GM11168 (cell line): ENCODE measurements at regions not wholly inside any gene's neighbourhood (a gene's known extent, or its start where the extent isn't known, plus 50 kb on each side); places are given as distances from the start of the nearest gene placed in this dataset.
"Not testable (repeated sequence)": the region's sequence is repeated elsewhere in the genome, so short reads cannot be mapped to it uniquely, and the experiment has no call there.

Source experiments
- in situ Hi-C: fragments of 300-500 bp; cut with MboI; formaldehyde crosslinking; loops from one replicate; pipeline ENCODE4 v1.12.0; 2022; ENCODE audit warnings: low sequenced_read_pairs; ENCODE audit not compliant: unreplicated experiment

DNA sequence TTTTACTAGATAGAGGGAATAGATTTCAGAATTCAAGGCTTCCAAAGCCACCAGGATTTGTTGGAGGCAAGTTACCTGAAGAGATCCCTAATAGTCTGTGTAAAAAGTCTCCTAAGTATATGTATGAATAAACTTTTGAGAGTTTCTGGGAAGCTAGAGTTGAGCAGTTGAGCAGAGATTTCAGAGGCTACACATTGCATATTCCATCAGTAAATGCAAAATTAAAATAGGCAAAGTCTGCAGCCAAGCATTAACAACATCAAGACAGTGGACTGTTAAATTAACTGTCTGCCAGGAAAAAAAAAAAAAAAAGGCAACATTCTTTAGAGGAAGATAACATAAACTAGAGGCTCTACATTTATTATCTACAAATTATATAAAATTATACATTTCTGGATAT, 420.4 kb upstream of the TMEFF2 start:
- in situ Hi-C loops = no loop called here

DNA sequence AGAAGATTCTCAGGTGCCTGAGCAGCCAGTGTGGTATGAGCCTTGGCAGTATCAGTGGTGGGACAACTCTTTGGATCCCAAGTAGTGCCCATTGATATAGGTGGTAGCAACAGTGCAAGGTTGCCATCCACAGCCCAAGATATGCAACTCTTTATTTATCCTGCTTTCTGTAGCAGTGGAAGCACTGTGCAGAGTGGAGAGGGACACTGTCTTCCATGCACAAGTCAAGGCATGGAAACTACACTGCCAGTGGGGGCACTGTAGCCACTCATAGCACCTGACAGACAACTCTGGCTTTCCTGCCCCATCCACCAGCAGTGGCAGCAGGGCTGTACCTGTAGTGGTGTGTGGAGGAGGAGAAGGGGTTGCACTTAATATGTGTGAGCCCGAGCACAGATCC, 409.6 kb upstream of the TMEFF2 start:
- in situ Hi-C loops = no loop called here

DNA sequence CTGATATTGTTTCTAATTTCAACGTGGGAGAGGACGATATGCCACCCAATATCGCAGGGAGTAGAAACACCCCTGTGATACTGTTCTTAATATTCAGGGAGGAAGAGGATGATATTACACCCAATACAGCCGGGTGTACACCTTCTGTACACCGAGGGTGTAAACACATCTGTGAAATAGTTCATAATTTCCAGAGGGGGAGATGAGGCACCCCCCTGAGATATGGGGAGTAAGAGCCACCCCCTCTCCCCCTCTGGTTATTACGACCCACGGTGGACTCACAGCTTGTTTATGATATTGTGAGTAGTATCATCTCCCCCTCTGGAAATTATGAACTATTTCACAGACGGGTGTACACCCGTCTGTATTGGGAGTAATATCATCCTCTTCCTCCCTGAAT, 403.9 kb upstream of the TMEFF2 start:
- in situ Hi-C loops = not testable (repeated sequence)

DNA sequence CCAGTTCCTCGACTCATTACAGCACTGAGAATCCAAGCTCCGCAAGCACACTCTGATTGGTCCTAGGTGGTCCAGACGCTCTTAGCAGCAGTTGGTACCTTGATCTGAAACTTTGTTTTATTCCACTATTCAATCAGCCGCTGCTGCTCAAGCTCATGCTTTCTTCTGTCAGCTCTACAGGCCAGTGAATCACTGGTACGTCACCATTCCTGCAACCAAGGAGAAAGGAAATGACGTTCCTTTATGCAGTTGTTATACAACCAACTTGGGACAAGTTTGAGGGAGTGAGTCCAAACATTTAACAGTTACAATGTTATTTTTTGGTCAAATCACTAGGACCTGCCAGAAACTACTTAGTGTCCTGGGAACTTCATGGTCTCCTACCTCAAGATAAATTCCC, 398.8 kb upstream of the TMEFF2 start:
- in situ Hi-C loops = no loop called here

DNA sequence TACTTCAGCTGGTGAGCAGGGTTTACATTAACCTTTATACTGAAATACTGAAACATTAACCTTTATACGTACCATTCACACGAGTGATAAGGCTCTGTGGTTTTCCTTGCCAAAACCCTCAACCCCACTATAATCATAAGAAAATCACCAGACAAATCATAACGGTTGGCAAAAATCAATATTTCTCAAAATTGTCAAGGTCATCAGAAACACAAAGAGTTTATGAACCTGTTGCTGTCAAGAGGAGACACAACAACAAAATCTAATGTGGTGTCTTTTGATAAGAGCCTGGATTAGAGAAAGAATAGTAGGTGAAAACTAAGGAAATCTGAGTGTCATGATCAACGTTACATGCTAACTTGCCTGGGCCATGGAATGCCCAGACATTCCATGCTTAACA, 396.9 kb upstream of the TMEFF2 start:
- in situ Hi-C loops = no loop called here

DNA sequence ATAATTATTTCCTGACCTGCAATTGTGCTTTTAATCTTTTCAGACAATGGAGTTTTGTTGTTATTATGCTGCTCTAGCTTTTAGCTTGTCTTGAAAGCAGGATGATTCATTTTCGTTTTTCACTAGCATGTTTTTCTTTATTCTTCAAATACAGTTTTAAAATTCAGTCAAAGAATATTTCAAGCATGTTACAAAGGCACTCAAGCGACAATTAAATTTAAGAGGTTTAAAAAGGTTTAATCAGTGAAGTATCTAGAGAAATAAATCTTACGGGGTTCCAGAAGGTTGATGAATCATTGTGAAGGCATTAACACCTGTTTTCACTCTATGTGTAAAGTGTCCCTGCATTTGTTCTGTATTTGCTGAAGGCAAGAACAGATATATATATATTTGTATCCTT, 390.7 kb upstream of the TMEFF2 start:
- in situ Hi-C loops = no loop called here

DNA sequence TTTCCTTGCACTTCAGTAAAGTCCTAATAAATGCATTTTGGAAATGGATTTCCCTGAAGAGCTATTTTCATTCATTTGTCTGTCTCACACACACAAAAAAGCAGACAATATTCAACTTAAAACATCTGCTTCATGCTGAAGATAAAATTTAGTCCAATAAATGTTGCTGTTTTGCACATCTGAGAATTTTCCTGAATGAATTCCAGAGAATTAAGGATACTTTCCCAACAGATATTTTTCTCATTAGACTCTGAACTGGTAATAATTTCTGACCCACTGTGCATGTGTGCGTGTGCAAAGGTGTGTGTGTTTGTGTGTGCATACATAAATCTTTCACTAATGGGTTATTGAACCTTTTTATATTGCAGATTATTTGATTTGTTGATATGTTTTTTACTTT, 390.2 kb upstream of the TMEFF2 start:
- in situ Hi-C loops = no loop called here

DNA sequence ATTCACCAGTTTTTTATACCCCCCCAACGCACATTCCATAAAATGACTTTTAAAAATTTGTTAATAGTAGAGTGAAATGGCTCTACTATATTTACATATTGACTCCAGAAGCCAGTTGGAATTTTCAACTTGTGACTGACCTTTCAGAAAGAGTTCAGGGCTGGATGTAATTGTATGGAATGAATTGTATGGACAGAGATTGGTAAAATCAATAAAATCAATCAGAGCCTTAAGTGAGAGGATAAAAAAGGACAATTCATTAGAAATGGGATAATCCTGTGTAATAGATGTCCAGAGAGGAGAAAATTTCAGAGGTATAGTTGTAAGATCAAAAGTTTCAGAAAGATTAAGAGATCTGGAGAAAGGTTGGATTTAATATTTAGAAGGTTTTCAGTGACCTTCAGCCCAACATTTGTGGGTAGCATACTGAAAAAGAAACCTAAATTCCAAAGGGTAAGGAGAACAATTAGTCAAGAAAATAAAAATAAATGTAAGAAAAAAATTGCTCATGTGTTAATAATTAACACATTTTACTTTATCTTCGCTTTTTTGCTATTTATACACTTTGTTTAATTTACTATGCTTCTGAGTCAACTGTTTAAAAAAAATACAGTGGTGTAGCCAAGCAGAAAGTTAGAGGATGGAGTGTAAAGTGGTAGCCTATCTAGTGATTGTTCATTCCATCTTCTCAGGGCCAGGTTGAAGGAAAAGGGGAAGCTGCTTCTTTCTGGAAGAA, 385.4 kb upstream of the TMEFF2 start:
- in situ Hi-C loops = no loop called here

DNA sequence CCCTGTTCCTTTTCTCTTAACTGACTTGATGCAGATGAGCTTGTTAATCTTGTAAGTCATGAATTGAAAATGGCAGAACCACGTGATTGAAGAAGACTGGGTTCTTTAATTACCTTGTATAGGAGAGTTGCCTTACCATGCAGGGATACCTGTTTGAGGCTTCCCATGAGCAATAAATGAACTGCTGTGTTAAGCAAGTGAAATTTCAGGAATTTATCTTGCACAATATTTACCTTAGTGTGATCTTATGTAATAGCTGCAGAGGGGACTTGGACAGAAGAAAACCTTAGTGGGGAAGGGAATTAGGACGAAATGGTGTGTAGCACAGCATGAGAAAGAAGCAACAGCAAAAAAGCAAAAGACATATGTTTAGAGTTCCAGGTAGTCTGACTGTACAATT, 384.0 kb upstream of the TMEFF2 start:
- in situ Hi-C loops = no loop called here

DNA sequence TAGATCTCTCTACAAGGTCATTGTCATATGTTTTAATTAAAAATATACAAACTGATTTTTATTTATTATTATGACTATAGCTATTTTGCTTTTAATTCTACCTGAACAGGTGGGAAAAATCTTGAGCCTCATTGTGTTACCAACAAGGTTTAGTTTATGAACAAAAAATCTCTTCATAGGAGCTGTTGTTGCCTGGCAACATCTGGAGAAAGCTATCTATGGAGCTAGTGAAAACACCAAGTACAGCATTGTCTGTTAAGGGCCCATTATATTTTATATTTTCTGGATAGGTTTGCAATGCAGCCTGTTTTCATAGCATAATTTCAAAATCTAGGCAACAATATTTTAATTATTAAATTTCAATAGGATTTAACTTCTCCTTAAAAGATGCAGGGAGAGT, 383.0 kb upstream of the TMEFF2 start:
- in situ Hi-C loops = no loop called here

DNA sequence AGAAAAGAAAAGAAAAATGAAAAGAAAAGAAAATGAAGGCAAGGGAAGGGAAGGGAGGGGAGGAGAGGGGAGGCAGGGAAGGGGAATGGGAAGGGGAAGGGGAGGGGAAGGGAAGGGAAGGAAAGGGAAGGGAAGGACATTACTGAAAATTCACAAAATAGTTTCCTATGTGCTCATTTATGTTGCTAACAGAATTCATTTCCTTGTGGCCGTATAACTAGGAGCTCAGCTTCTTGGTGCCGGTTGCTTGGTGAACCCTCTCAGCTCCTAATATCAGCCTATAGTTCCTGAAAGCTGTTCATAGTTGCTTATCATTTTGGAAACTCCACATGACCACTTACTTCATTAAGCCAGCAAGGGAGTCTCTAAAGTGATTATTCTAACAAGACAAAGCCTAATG, 379.8 kb upstream of the TMEFF2 start:
- in situ Hi-C loops = no loop called here

DNA sequence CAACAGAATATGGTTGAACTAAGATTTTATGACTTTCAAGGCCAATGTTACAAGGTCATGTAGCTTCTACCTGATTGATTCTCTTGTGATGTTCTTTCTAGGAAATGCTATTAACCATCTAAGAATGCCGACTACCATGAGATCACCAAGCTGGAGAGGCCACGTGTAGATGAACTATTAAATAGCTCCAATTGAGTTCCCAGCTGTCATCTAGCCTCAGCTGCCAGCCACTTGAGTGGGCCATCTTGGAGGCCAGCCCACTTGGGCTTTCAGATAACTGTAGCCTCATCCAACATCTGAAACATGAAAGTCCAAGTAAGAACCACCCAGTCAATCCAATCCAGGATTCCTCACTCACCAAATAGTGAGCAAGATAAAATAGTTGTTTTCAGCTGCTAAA, 376.9 kb upstream of the TMEFF2 start:
- in situ Hi-C loops = no loop called here

DNA sequence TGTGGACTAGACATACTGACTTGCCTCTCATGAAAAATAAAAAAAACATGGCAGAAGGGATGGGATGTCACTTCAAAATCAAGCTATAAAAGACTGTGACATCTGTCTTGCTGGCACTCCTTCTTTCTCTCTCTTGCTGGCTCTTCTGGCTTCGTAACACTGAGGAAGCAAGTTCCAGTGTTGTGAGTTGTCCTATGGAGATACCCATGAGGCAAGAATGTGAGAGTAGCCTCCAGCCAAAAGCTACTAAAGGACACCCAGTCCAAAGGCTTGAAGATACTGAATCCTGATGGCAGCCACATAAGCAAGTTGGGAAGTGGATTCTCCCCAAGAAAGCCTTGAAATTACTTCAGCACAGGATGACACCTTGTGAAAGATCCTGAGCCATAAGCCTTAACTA, 376.1 kb upstream of the TMEFF2 start:
- in situ Hi-C loops = no loop called here

DNA sequence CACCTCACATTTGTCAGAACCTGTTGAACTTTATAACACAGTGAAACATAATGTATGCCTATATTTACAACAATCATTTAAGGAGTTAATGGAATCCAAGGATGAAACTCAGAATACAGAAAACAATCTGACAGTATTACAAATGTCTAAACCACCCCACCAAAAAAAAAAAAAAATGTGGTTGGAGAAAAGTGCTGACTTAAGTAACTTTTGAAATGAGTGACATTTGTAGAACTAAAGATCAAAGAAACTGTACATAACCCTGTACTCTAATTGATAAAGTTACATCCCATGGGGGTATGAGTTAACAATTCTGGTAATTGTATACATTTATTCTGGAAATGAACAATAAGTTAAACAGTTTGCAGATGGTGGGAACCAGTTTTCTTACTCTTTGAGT, 372.1 kb upstream of the TMEFF2 start:
- in situ Hi-C loops = no loop called here

DNA sequence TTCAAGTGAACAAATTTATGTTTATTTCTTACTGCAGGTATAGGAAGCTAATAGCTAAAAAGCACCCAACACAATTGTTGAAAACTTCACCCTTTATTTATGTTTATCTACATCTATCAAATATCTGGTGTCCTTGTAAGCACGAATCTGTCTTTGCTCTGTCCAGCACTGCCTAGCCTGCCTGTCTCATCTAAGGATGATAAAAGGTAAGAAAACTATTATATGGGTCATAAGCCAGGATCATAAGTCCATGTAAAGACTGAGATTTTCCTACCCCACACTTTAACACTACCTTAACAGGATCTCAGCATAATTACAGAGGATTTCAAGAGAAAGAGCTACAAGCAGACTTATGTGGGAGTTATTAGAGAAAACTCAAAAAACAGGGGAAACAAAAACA, 365.6 kb upstream of the TMEFF2 start:
- in situ Hi-C loops = no loop called here

DNA sequence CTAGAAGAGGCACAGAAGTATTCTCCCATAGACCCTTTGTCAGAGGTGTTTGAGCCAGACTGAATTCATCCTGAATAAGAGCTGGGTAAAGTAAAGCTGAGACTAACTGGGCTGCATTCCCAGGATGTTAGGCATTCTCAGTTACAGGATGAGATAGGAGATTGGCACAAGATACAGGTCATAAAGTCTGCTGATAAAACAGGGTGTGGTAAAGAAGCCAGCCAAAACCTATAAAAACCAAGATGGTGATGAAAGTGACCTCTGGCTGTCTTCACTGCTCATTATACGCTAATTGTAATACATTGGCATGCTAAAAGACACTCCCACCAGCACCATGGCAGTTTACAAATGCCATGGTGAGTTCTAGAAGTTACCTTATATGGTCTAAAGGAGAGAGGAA, 364.9 kb upstream of the TMEFF2 start:
- in situ Hi-C loops = no loop called here

DNA sequence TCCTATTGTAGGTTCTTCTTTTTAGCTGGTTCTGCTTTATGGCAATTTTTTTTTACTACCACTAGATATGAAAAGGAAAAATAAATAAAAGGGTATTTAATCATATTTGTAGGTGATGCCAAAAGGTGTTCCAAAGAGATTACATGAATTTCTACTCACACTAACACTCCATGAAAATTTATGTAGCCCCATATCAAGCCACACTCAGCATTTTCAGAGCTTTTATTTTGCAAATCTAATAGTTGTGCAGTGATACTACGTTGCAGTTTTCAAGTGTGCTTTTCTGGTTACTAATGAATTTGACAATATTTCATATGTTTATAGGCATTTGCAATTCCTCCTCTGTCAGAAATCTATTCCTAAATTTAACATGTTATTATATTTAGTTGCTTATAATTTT, 363.9 kb upstream of the TMEFF2 start:
- in situ Hi-C loops = no loop called here

DNA sequence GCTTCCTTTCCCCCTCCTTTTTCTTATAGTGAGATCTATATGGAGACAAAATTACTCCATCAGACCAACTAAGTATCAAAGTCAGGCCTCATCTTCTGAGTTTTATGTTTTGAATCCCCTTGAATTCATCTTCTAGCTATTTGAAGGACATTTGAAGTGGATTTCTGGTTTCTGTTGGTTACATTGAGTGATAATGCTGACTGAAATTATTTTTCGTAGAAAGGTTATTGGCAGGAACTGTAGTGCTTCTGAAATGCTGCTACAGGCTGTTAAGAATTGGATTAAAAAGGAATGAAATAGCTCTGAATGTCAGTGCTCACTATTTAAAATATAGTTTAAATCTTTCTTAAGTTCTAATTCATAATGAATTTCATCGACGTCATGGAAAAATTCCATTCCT, 361.0 kb upstream of the TMEFF2 start:
- in situ Hi-C loops = no loop called here

DNA sequence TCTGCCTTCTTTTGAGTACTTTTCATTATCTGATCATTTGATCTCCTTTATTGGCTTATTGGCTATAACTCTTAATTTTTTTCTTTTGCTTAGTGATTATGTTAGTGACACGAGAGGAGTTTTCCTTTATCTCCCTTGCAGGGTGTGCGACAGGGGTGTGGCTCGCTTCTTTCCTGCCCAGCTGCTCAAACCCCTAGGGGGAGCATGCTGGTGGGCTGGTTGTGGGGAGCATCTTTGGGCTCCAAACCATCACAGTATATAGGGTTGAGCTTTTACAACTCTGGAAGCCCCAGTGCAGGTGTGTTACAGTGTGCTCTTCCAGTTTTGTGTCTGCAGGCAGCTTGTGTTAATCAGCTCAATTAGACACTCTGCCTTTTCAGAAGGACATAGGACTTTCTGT, 357.0 kb upstream of the TMEFF2 start:
- in situ Hi-C loops = no loop called here

DNA sequence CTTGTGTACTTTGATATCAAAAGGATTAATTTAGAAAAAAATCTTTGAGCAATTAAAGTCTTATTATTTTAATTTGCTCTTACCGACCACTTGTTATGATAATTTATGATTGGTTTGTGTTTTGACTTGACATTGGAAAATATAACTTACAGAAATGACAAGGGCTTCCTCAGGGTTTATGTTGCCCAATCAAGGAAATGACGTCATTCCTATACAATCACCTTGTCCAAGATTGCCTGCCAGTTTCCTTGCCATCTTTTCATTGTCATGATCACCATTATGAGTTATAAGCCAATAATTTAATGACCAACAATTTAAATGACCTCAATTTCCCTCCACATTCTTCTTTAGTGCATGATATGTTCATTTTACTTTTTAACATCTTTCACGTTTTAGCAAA, 351.8 kb upstream of the TMEFF2 start:
- in situ Hi-C loops = no loop called here

DNA sequence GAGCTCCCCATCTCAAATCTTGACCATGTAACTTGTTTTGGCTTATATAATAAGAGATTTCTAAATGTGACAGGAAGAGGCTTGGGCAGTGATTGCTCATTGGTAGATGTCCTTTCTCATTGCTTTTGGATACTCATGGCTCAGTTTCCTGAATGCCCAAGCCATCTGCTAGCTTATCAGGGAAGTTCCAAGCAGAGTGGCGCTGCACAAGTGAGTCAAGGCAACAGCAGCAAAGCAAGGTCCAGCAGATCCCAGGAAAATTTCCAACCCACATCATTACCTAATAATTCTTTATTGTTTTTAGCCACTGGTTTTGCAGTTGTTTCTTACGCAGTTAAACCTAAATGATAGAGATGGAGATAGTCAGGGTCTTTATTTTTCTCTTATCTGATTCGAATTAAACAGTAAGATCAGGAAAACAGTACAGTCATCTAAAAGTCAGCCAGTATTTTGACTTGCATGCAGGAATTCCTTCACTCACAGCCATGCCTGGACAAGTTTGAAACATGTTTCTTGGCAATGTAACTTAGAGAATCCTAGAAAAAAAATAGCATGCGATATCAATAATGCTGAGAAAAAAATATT, 349.7 kb upstream of the TMEFF2 start:
- in situ Hi-C loops = no loop called here
